GM18498 (cell line): ENCODE measurements at regions not wholly inside any gene's neighbourhood (a gene's known extent, or its start where the extent isn't known, plus 50 kb on each side); places are given as distances from the start of the nearest gene placed in this dataset.

ENCODE experiments used
- ATAC-seq: cut with Tn5 transposase; IDR thresholded peaks from one replicate; pipeline ENCODE4 v1.9.1; 2021; ENCODE audit warnings: mild to moderate bottlenecking, moderate library complexity; ENCODE audit not compliant: unreplicated experiment

GRCh38 chr7:115106316-115106715 lies 184.4 kb downstream of the MDFIC start:
- ATAC-seq, result no peak

DNA sequence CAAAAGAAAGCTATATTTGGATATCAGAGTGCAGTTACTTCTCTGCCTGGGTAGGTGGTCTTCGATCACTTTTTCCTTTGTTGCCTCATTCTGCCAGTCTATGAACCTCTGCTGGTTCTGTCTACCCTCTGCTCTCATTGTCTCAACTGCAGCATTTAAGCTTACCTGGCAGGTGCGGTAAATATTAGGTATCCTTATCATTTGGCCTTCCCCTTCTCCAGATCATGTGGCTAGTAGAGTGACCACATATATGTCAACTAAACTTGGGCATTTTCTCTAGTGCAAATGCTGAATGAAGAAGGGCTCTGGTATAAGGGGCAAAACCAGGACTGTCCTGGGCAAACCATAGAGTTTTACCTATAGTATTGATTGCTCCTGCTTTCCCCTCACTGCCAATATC lies 180.8 kb downstream of the MDFIC start:
- ATAC-seq, result no peak

DNA sequence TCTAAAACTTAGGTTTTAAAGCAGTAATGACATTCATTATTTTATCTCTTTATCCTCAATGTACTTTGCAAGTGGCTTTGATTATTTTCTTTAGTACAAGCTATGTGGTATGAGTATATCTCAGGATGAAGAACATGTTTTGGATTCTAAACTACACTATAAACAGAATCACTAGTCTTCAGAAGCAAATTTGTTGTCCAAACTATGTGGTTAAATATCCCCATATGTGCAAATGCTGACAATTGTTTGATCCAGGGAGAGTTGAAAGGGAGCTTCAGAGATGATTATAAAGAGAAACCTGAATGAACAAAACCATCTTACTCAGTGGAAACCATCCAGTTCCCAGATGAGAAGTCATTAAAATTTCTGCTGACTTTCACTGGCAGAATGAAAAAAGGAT lies 179.3 kb downstream of the MDFIC start:
- ATAC-seq, result no peak

DNA sequence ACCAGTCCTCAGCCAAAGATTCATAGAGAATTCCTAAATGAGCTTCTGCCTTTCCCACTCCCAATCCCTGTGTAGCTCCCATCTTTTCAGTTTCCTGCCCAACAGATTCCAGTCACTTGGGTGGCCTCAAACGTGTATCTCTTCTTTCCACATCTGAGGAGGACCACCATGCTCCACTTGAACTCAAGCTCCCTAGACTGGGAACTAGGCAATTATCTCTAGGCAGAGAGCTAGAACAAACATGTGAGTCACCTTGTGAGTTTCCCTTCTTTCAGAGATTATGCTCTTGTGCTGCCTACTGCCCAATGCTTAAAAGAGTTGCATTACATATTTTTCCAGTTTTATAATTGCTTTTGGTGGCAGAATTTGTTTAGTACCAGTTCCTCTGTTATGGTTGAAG lies 178.0 kb downstream of the MDFIC start:
- ATAC-seq, result no peak

- ATAC-seq, result no peak
Observed at GRCh38 chr7:115097175-115097671, 175.3 kb downstream of the MDFIC start.

- ATAC-seq, result no peak
Observed at GRCh38 chr7:115096262-115096661, 174.4 kb downstream of the MDFIC start.

DNA sequence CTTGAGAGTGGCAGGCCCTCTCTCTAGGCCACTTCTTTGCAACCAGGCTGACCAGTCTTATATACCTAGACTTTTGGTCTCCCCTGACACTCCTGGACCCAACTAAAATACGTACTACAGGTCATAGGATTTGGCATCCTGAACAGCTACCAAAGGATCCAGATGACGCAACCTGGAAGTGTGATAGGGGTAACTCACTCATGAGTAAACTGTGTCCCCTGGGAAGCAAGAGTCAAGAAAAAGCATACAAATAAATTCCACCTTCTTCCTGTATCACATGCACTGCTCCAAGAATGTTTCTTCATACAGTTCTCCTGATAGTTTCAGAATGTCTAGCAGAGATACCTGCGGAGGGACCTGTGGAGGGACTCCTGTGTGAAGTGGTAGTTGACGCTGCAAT lies 172.3 kb downstream of the MDFIC start:
- no peak for ATAC-seq

DNA sequence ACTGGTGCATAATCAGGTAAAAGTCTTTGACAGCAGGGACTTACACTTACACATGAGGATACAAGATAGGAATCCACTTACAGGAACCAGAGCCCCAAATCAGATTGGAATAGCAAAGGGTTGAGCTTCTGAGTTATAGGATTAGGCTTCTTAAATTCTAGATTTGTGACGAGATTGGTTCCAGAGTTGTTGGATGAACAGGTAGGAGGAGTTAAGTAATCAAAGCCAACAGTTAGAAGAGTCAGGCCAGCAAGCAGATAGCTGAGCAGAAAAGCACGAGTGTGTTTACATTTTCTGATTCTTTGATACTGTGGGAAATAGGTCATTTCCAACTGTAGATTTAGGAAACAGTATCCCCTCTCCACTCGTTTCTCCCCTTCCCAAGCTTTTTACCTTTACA lies 167.0 kb downstream of the MDFIC start:
- no peak for ATAC-seq

GRCh38 chr7:115087437-115087836 lies 165.5 kb downstream of the MDFIC start:
- ATAC-seq, result no peak

DNA sequence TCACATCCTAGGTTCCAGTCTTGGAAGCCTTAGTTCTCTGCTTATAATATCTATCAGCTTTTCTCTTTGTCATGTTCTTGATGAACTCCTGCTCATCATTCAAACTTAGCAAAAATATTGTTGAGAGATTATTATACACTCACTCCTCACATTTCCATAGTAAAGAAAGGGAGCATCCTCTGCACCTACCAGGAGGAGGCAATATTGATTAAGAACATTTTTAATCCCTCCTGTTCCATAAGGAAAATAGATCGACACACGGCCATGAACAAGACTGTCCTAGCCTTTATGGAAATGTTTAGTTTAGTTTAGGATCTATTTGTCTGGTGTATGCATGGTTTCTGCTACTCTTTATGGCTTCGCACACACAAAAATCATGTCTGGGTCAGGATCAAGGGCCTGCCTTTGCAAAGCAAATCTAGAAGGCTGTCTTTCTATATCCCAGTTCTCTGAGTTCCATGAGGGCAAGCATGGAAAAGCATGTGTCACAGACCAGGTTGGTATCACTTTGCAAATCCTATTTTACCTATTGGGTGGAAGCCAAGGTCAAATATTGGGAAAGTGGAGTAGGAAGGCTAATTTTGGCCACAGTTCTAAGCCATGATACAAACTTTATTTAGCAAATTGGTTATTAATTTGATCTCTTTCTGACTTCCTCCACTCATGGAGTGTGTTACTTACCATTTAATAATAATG lies 164.4 kb downstream of the MDFIC start:
- ATAC-seq, result no peak

GRCh38 chr7:115085421-115085820 lies 163.5 kb downstream of the MDFIC start:
- no peak for ATAC-seq

DNA sequence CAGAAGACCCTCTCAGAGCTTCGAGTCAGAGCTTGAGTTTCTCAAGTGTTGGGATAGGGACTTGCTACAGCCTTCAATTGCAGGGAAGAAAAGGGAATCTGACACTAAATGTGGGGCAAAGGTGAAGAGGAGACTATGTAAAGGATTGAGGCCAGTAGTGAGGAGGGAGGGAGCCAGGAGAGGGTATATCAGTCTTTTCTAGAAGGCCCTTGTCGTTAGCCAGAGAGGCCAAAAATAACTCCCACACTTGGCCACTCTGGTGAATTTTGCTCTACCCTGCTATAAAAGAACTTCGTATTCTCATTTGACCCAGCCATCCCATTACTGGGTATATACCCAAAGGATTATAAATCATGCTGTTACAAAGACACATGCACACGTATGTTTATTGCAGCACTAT lies 162.0 kb downstream of the MDFIC start:
- no peak for ATAC-seq

DNA sequence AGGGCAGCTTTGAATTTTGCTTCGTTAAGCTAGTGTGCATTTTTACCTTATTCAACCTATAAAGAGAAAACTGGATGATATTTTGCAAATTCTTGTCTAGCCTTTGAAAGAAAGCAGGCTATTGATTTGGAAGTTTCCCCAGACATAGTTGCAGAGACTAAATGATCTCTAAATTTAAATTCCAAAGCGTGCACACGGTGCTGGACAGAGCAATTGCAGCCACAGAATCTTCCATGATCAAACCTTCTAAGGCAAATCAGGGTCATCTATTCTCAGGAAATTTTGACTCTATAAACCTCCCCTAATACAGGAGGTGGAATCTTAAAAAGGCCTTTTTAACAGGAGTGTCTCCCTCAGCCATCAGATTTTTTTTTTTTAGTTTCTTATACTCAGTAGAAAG lies 159.9 kb downstream of the MDFIC start:
- no peak for ATAC-seq

DNA sequence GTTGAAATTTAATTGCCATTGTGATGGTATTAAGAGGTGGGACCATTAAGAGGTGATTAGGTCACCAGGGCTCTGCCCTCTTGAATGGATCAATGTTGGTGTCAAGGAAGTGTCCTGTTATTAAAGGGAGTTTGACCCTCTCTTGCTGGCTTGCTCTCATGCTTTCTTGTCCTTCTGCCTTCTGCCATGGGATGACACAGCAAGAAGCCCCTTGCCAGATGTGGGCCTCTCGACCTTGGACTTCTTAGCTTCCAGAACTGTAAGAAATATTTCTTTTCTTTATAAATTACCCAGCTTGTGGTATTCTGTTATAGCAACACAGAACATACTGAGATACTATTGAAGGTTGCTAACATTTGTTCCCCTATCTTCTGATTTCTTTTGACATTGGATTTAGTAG lies 157.0 kb downstream of the MDFIC start:
- ATAC-seq, result no peak

DNA sequence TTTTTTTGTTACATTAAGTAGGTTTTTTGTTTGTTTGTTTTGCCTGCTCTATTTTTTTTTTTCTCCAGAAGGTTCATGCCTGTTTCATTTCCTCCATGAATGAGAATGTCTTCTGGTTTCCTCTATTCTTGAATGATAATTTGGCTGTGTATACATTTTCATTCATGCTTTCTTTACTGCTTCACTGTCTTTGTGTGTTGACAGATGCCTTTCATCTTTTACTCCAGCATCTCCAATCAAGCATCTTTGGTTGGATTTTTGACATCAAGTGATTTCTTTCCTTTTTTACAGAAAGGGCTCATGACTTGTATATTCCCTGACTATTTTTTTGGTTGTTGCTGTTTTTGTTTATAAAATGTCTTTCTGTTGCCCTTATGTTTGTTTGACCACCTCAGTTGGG lies 156.5 kb downstream of the MDFIC start:
- no peak for ATAC-seq

DNA sequence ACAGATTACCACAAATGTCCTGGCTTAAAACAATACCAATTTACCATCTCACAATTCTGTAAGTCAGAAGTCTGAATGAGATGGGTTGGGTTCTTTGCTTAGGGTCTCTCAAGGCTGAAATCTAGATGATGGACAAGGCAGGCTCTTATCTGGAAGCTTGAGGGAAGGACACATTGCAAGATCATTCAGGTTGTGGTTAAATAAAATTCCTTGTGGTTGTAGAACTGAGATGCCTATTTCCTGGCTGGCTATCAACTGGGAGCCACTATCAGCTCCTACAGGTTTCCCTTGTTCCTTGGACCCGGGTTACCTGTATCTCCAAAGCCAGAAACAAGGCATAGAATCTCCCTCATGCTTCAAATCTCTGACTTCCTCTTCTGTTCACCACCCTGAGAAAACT lies 148.4 kb downstream of the MDFIC start:
- no peak for ATAC-seq
